HEK293 (cell line): ENCODE measurements at regions not wholly inside any gene's neighbourhood (a gene's known extent, or its start where the extent isn't known, plus 50 kb on each side); places are given as distances from the start of the nearest gene placed in this dataset.

Source experiments
- CTCF ChIA-PET: fragments of 350-600 bp; formaldehyde crosslinking; extraction: SDS; loops from one replicate; lab custom pipeline; 2021; ENCODE audit warnings: antibody characterized with exemption; lab: Yijun Ruan, JAX
- POLR2A ChIA-PET: fragments of 300-600 bp; formaldehyde crosslinking; extraction: SDS; loops from one replicate; lab custom pipeline; 2020; ENCODE audit warnings: antibody characterized with exemption, inconsistent platforms; lab: Yijun Ruan, JAX
- H3K27ac ChIP-seq: fragments of 200-500 bp; sonication (Bioruptor generic); 2 replicates; pipeline ENCODE4 v1.5.1; 2014; ENCODE audit warnings: low read depth, low read length, control low read depth, inconsistent platforms; ENCODE audit errors: extremely low read depth
- H3K36me3 ChIP-seq, 2 experiments: fragments of 200-500 bp in 1 of 2; sonication (Bioruptor generic) in 1 of 2; 1 replicate in 1 of 2; 2 replicates in 1 of 2; pipeline ENCODE4 v1.5.1; 2014 to 2017; ENCODE audit warnings: inconsistent platforms in 2 of 2, low read length in 2 of 2; ENCODE audit not compliant: control insufficient read depth in 2 of 2, insufficient read depth in 1 of 2
- H3K4me1 ChIP-seq: fragments of 200-500 bp; sonication (Bioruptor generic); 2 replicates; pipeline ENCODE4 v1.5.1; 2014; ENCODE audit warnings: mild to moderate bottlenecking, low read length, inconsistent platforms; ENCODE audit not compliant: control insufficient read depth, insufficient read depth
- H3K4me3 ChIP-seq: 2 replicates; pipeline ENCODE4 v1.5.1; 2011; ENCODE audit warnings: low read depth, mild to moderate bottlenecking, control low read depth, low read length, moderate library complexity
- H3K9me3 ChIP-seq: fragments of 200-500 bp; sonication (Bioruptor generic); 2 replicates; pipeline ENCODE4 v1.5.1; 2014; ENCODE audit warnings: low read depth, low read length, inconsistent platforms; ENCODE audit not compliant: control insufficient read depth, insufficient read depth
- EGR2 ChIP-seq: fragments of 450-650 bp; formaldehyde crosslinking; IDR thresholded peaks from 2 replicates; pipeline ENCODE4 v1.5.1; 2016; ENCODE audit warnings: low read depth, missing biosample characterization, missing genetic modification characterization
- FEZF1 ChIP-seq: fragments of 450-650 bp; formaldehyde crosslinking; IDR thresholded peaks from 2 replicates; pipeline ENCODE4 v1.5.1; 2016; ENCODE audit warnings: missing biosample characterization, missing genetic modification characterization
- KLF10 ChIP-seq: fragments of 450-650 bp; IDR thresholded peaks from 2 replicates; pipeline ENCODE4 v1.5.1; 2018; ENCODE audit warnings: missing biosample characterization, mild to moderate bottlenecking, missing genetic modification characterization
- SCRT1 ChIP-seq: fragments of 450-650 bp; formaldehyde crosslinking; IDR thresholded peaks from 2 replicates; pipeline ENCODE4 v1.5.1; 2016; ENCODE audit warnings: missing biosample characterization, missing genetic modification characterization, borderline replicate concordance
- SCRT2 ChIP-seq: fragments of 450-650 bp; formaldehyde crosslinking; IDR thresholded peaks from 2 replicates; pipeline ENCODE4 v1.5.1; 2016; ENCODE audit warnings: missing biosample characterization, missing genetic modification characterization
- SP2 ChIP-seq: fragments of 450-650 bp; formaldehyde crosslinking; IDR thresholded peaks from 2 replicates; pipeline ENCODE4 v1.5.1; 2016; ENCODE audit warnings: missing biosample characterization, missing genetic modification characterization
- ZBTB17 ChIP-seq: fragments of 450-650 bp; formaldehyde crosslinking; IDR thresholded peaks from 2 replicates; pipeline ENCODE4 v1.5.1; 2016; ENCODE audit warnings: missing biosample characterization, missing genetic modification characterization
- ZNF133 ChIP-seq: fragments of 450-650 bp; formaldehyde crosslinking; IDR thresholded peaks from 2 replicates; pipeline ENCODE4 v1.5.1; 2016; ENCODE audit warnings: missing biosample characterization, missing genetic modification characterization
- ZNF146 ChIP-seq: fragments of 450-650 bp; formaldehyde crosslinking; IDR thresholded peaks from 2 replicates; pipeline ENCODE4 v1.5.1; 2016; ENCODE audit warnings: missing biosample characterization, missing genetic modification characterization
- ZNF335 ChIP-seq: fragments of 450-650 bp; formaldehyde crosslinking; conservative IDR thresholded peaks from 2 replicates; pipeline ENCODE4 v1.5.1; 2016; ENCODE audit warnings: missing biosample characterization, missing genetic modification characterization
- ZNF433 ChIP-seq: fragments of 450-650 bp; formaldehyde crosslinking; IDR thresholded peaks from 2 replicates; pipeline ENCODE4 v1.5.1; 2016; ENCODE audit warnings: missing biosample characterization, missing genetic modification characterization, low read depth
- ZNF777 ChIP-seq: fragments of 450-650 bp; formaldehyde crosslinking; IDR thresholded peaks from 2 replicates; pipeline ENCODE4 v1.5.1; 2017; ENCODE audit warnings: missing biosample characterization, missing genetic modification characterization, borderline replicate concordance
- ZSCAN30 ChIP-seq: fragments of 450-650 bp; IDR thresholded peaks from 2 replicates; pipeline ENCODE4 v1.5.1; 2018; ENCODE audit warnings: missing biosample characterization, mild to moderate bottlenecking, missing genetic modification characterization, moderate library complexity
- ZXDB ChIP-seq: fragments of 450-650 bp; formaldehyde crosslinking; IDR thresholded peaks from 2 replicates; pipeline ENCODE4 v1.5.1; 2016; ENCODE audit warnings: missing biosample characterization, missing genetic modification characterization
- TF ChIP-seq, protein P1 (sequence below): sonication (generic); formaldehyde crosslinking; IDR thresholded peaks from 2 replicates; pipeline ENCODE4 v1.8.1; 2022; ENCODE audit warnings: mild to moderate bottlenecking, moderate library complexity, missing genetic modification reagents
- TF ChIP-seq, protein P2 (sequence below): fragments of 450-650 bp; formaldehyde crosslinking; IDR thresholded peaks from 2 replicates; pipeline ENCODE4 v1.5.1; 2016; ENCODE audit warnings: missing biosample characterization, missing genetic modification characterization
- TF ChIP-seq, protein P3 (sequence below): fragments of 450-650 bp; formaldehyde crosslinking; IDR thresholded peaks from 2 replicates; pipeline ENCODE4 v1.5.1; 2017; ENCODE audit warnings: missing biosample characterization, mild to moderate bottlenecking, missing genetic modification characterization, moderate library complexity

DNA sequence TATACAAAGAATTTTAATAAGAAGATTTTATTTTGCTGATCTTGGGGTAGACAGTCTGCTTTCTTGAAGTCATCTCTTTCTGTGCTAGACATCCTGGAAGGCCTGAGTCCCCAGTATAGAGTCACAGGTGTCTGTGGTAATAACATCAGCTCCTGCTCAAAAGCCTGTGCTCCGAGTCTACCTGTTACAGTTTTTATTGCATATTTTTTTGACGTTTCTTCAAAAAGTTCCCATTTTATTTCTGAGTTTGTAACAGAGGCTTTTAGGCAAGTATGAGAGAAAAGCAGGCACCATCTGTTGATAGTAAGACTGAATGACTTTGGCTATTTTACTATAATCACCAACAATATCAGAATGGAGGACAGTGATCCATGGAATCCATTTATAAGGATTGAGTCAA lies 58.0 kb upstream of the WDR26 start:
- TF ChIP-seq ZNF133 (tag by site-specific recombination) (no peak), SCRT1 (tag by site-specific recombination) (peak; percentile 85), SCRT2 (tag by site-specific recombination) (peak; percentile 95)
- Histone ChIP-seq H3K4me1 (0 out of 2 replicates have a peak, but pooled peaks cover 7% of the 10 kb centered on the region), H3K9me3 (no peaks in the 10 kb centered on the region), H3K27ac (no peak overlapping the region), H3K36me3 (no peaks in the 10 kb centered on the region), H3K4me3 (no peak overlapping the region)
- ChIA-PET CTCF (no interaction called here), POLR2A (no interaction called here)

DNA sequence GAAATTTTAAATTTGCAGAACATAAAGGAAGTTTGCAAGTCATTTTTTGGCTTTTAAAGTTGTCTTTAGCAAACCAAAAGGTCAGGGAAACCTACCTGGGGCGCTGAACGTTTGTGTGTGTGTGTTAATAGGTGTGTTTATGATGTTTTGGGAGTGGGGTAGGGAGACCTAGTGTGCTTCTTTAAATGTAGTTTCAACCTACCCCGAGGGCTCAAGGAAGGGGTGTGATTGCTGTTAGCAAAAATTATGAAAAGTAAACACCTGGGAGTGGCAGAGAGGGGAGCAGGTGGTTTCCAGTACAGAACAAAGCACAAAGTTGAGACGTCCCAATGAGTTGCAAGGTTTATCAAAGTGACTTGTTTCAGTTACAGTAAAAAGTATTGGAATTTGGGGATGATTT lies 58.7 kb upstream of the WDR26 start:
- Histone ChIP-seq H3K4me3 (no peak overlapping the region), H3K36me3 (no peaks in the 10 kb centered on the region), H3K4me1 (0 out of 2 replicates have a peak, but pooled peaks cover 7% of the 10 kb centered on the region), H3K27ac (no peak overlapping the region)
- POLR2A ChIA-PET = no interaction called here
- TF ChIP-seq SCRT2 (tag by site-specific recombination) = no peak
- TF ChIP-seq, all 188 proteins: peak for 0
- H3K9me3 ChIP-seq = no peaks in the 10 kb centered on the region
- CTCF ChIA-PET = interaction anchor here (0.7 kb wide), 1 partner anchor 230 kb away, joined by 3 read pairs; no protein-coding TSS in a partner anchor

DNA sequence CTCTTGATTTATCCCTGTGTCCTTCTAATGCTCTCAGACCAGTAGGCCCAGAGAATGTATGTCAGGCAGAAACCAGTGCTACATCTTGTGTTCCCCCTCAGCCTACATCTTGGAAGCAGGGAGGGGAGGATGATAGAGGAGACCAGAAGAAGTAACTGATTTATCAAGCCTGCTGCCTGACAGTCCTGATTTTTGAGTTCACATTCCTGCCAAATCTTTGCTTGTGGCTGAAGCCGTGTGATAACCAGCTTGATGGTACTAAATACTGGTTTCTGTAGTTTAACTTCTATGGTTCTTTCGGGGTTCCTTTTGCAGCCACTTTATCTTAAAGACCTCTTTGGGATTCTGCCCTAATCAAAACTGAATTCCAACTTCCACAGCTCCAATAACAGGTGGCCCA lies 59.7 kb upstream of the WDR26 start:
- Histone ChIP-seq H3K36me3 (no peaks in the 10 kb centered on the region), H3K27ac (no peak overlapping the region), H3K4me1 (0 out of 2 replicates have a peak, but pooled peaks cover 7% of the 10 kb centered on the region), H3K9me3 (no peaks in the 10 kb centered on the region), H3K4me3 (no peak overlapping the region)
- ChIA-PET POLR2A (no interaction called here), CTCF (interaction anchor here (1.0 to 1.4 kb wide), 2 partner anchors 9 to 20 kb away, joined by 3 to 5 read pairs; no protein-coding TSS in a partner anchor)
- no peak for TF ChIP-seq FEZF1 (tag by site-specific recombination)
- TF ChIP-seq, protein P1, sequence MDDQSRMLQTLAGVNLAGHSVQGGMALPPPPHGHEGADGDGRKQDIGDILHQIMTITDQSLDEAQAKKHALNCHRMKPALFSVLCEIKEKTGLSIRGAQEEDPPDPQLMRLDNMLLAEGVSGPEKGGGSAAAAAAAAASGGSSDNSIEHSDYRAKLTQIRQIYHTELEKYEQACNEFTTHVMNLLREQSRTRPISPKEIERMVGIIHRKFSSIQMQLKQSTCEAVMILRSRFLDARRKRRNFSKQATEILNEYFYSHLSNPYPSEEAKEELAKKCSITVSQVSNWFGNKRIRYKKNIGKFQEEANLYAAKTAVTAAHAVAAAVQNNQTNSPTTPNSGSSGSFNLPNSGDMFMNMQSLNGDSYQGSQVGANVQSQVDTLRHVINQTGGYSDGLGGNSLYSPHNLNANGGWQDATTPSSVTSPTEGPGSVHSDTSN (CRISPR knock-in tag) = no peak
- 0 out of 2 replicates have a peak, but pooled peaks have one; percentile 12 for TF ChIP-seq ZBTB17 (tag by site-specific recombination)

DNA sequence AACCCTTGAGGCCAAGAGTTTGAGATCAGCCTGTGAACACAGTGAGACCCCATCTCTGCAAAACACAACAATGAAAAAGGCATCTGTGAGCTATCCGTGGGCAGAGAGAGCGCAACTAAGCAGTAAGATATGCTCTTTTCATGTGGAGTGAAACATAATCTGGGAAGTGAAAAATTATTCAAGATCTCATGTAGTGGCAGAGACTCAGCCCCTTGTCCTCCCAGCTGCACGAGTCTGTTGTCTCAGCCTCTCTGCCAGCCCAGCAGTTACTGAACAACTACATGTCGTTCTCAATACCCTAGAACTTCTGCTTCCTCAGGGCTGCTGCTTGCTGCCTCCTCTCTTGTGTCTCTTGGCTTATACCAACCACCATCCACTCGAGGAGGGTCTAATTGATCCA lies 61.3 kb upstream of the WDR26 start:
- TF ChIP-seq ZNF335 (tag by site-specific recombination) (no peak), FEZF1 (tag by site-specific recombination) (peak; percentile 48), ZNF433 (tag by site-specific recombination) (no peak)
- H3K4me3 ChIP-seq = no peak overlapping the region
- H3K27ac ChIP-seq = no peak overlapping the region
- H3K4me1 ChIP-seq = 0 out of 2 replicates have a peak, but pooled peaks cover 7% of the 10 kb centered on the region
- H3K9me3 ChIP-seq = no peaks in the 10 kb centered on the region
- POLR2A ChIA-PET = no interaction called here
- CTCF ChIA-PET = interaction anchor here (0.7 to 0.9 kb wide), 3 partner anchors 18 to 181 kb away, joined by 4 read pairs; no protein-coding TSS in a partner anchor
- no peaks in the 10 kb centered on the region for H3K36me3 ChIP-seq

DNA sequence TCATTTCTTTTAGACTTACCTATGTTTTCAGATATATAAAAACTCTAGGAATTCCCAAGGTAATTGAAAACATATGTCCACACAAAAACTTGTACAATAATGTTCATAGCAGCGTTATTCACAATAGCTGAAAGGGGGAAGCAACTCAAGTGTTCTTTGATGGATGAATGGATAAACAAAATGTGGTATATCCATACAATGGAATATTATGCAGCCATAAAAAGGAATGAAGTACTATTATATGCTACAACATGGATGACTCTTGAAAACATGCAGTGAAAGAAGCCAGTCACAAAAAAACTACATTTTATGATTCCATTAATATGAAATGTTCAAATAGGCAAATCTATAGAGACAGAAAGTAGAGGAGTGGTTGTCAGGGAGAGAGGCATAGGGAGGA lies 62.2 kb upstream of the WDR26 start:
- no peaks in the 10 kb centered on the region for H3K36me3 ChIP-seq
- H3K27ac ChIP-seq = no peak overlapping the region
- H3K4me3 ChIP-seq = no peak overlapping the region
- POLR2A ChIA-PET = no interaction called here
- H3K9me3 ChIP-seq = no peaks in the 10 kb centered on the region
- peaks cover 10% of the 10 kb centered on the region; the same call in 1 of the 2 replicates for H3K4me1 ChIP-seq
- CTCF ChIA-PET = interaction anchor here (1.2 to 3.9 kb wide), 3 partner anchors 12 to 426 kb away, joined by 5 to 23 read pairs (median 9); no protein-coding TSS in a partner anchor
- no peak for TF ChIP-seq SP2 (tag by site-specific recombination)
- no peak for TF ChIP-seq ZNF777 (tag by site-specific recombination)
- 0 out of 2 replicates have a peak, but pooled peaks have one; percentile 48 for TF ChIP-seq ZSCAN30
- no peak for TF ChIP-seq ZXDB (tag by site-specific recombination)
- TF ChIP-seq, protein P2, sequence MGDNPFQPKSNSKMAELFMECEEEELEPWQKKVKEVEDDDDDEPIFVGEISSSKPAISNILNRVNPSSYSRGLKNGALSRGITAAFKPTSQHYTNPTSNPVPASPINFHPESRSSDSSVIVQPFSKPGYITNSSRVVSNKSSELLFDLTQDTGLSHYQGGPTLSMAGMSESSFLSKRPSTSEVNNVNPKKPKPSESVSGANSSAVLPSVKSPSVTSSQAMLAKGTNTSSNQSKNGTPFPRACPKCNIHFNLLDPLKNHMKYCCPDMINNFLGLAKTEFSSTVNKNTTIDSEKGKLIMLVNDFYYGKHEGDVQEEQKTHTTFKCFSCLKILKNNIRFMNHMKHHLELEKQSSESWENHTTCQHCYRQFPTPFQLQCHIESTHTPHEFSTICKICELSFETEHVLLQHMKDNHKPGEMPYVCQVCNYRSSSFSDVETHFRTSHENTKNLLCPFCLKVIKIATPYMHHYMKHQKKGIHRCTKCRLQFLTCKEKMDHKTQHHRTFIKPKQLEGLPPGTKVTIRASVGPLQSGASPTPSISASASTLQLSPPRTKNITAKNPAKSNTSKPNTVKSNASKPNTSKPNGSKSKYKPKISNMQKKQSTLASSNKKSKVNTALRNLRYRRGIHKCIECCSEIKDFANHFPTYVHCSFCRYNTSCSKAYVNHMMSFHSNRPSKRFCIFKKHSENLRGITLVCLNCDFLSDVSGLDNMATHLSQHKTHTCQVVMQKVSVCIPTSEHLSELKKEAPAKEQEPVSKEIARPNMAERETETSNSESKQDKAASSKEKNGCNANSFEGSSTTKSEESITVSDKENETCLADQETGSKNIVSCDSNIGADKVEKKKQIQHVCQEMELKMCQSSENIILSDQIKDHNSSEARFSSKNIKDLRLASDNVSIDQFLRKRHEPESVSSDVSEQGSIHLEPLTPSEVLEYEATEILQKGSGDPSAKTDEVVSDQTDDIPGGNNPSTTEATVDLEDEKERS = peak; percentile 94; the same call in 1 of the 2 replicates
- TF ChIP-seq KLF10 = no peak
- TF ChIP-seq ZNF146 (tag by site-specific recombination) = peak; percentile 100
- no peak for TF ChIP-seq EGR2
- TF ChIP-seq, protein P3, sequence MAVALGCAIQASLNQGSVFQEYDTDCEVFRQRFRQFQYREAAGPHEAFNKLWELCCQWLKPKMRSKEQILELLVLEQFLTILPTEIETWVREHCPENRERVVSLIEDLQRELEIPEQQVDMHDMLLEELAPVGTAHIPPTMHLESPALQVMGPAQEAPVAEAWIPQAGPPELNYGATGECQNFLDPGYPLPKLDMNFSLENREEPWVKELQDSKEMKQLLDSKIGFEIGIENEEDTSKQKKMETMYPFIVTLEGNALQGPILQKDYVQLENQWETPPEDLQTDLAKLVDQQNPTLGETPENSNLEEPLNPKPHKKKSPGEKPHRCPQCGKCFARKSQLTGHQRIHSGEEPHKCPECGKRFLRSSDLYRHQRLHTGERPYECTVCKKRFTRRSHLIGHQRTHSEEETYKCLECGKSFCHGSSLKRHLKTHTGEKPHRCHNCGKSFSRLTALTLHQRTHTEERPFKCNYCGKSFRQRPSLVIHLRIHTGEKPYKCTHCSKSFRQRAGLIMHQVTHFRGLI (tag by site-specific recombination) = no peak
